ENCODE measurements at regions not wholly inside any gene's neighbourhood (a gene's known extent, or its start where the extent isn't known, plus 50 kb on each side); places are given as distances from the start of the nearest gene placed in this dataset.
"Not testable (repeated sequence)": the region's sequence is repeated elsewhere in the genome, so short reads cannot be mapped to it uniquely, and the experiment has no call there.

GRCh38 chr1:222054416-222054815 is 312.5 kb upstream of the DUSP10 start:
- no peaks in the 10 kb centered on the region for H3K36me3 ChIP-seq (ENCODE audit: insufficient read depth)
- no peaks in the 10 kb centered on the region for H4K20me1 ChIP-seq (ENCODE audit: insufficient read depth)
- no peak overlapping the region for H3K4me3 ChIP-seq (IDR thresholded peaks at IDR 0.05; ENCODE audit: insufficient read depth, low read depth, low read length)
- H3K4me2 ChIP-seq: no peak overlapping the region
- TF ChIP-seq CTCF (conservative IDR thresholded peaks at IDR 0.05; ENCODE audit: low read depth, low read length): no peak
- no peak overlapping the region for H3K27ac ChIP-seq
- H3K9ac ChIP-seq: no peak overlapping the region
- H3K27me3 ChIP-seq (ENCODE audit: insufficient read depth, low read depth): no peaks in the 10 kb centered on the region
- no peak overlapping the region for H2AFZ ChIP-seq (ENCODE audit: low read depth)
- H3K4me1 ChIP-seq (ENCODE audit: low read depth, poor library complexity, severe bottlenecking): no peaks in the 10 kb centered on the region
- no peaks in the 10 kb centered on the region for H3K79me2 ChIP-seq (ENCODE audit: insufficient read depth, low read depth)

GRCh38 chr1:222053790-222054294 is 312.0 kb upstream of the DUSP10 start:
- TF ChIP-seq CTCF (conservative IDR thresholded peaks at IDR 0.05; ENCODE audit: low read depth, low read length): no peak
- Histone ChIP-seq H3K4me1 (ENCODE audit: low read depth, poor library complexity, severe bottlenecking) (peaks cover 2% of the 10 kb centered on the region), H3K36me3 (ENCODE audit: insufficient read depth) (no peaks in the 10 kb centered on the region)

GRCh38 chr1:222051311-222051710 is 309.4 kb upstream of the DUSP10 start:
- H3K9ac ChIP-seq; H3K4me2 ChIP-seq; H2AFZ ChIP-seq (ENCODE audit: low read depth): not testable (repeated sequence)

More at GRCh38 chr1:222053790-222054294, 312.0 kb upstream of the DUSP10 start:
- H4K20me1 ChIP-seq (ENCODE audit: insufficient read depth): no peaks in the 10 kb centered on the region
- no peaks in the 10 kb centered on the region for H3K79me2 ChIP-seq (ENCODE audit: insufficient read depth, low read depth)
- H3K27me3 ChIP-seq (ENCODE audit: insufficient read depth, low read depth): no peaks in the 10 kb centered on the region
- H3K4me3 ChIP-seq (IDR thresholded peaks at IDR 0.05; ENCODE audit: insufficient read depth, low read depth, low read length): no peak overlapping the region
- no peak overlapping the region for H3K4me2 ChIP-seq
- no peak overlapping the region for H3K27ac ChIP-seq
- no peak overlapping the region for H2AFZ ChIP-seq (ENCODE audit: low read depth)
- H3K9ac ChIP-seq: no peak overlapping the region

GRCh38 chr1:222049661-222050060 is 307.8 kb upstream of the DUSP10 start:
- not testable (repeated sequence) for H3K27ac ChIP-seq; H2AFZ ChIP-seq (ENCODE audit: low read depth); H3K79me2 ChIP-seq (ENCODE audit: insufficient read depth, low read depth); H3K27me3 ChIP-seq (ENCODE audit: insufficient read depth, low read depth); H3K36me3 ChIP-seq (ENCODE audit: insufficient read depth); H3K4me3 ChIP-seq (IDR thresholded peaks at IDR 0.05; ENCODE audit: insufficient read depth, low read depth, low read length); H4K20me1 ChIP-seq (ENCODE audit: insufficient read depth); H3K4me2 ChIP-seq; H3K9ac ChIP-seq
- peaks cover 14% of the 10 kb centered on the region for H3K4me1 ChIP-seq (ENCODE audit: low read depth, poor library complexity, severe bottlenecking)

More at GRCh38 chr1:222051311-222051710, 309.4 kb upstream of the DUSP10 start:
- peaks cover 14% of the 10 kb centered on the region for H3K4me1 ChIP-seq (ENCODE audit: low read depth, poor library complexity, severe bottlenecking)
- H3K27ac ChIP-seq; H3K27me3 ChIP-seq (ENCODE audit: insufficient read depth, low read depth); H3K79me2 ChIP-seq (ENCODE audit: insufficient read depth, low read depth); H3K4me3 ChIP-seq (IDR thresholded peaks at IDR 0.05; ENCODE audit: insufficient read depth, low read depth, low read length); H3K36me3 ChIP-seq (ENCODE audit: insufficient read depth); H4K20me1 ChIP-seq (ENCODE audit: insufficient read depth): not testable (repeated sequence)

- H3K79me2 ChIP-seq (ENCODE audit: insufficient read depth, low read depth): no peaks in the 10 kb centered on the region
- TF ChIP-seq CTCF (conservative IDR thresholded peaks at IDR 0.05; ENCODE audit: low read depth, low read length): no peak
- no peak overlapping the region for H2AFZ ChIP-seq (ENCODE audit: low read depth)
- peaks cover 14% of the 10 kb centered on the region for H3K4me1 ChIP-seq (ENCODE audit: low read depth, poor library complexity, severe bottlenecking)
- no peak overlapping the region for H3K9ac ChIP-seq
- H3K36me3 ChIP-seq (ENCODE audit: insufficient read depth): no peaks in the 10 kb centered on the region
- no peaks in the 10 kb centered on the region for H3K27me3 ChIP-seq (ENCODE audit: insufficient read depth, low read depth)
- no peak overlapping the region for H3K4me3 ChIP-seq (IDR thresholded peaks at IDR 0.05; ENCODE audit: insufficient read depth, low read depth, low read length)
- peak overlapping the region; percentile 39 for H3K4me2 ChIP-seq
- H3K27ac ChIP-seq: no peak overlapping the region
- H4K20me1 ChIP-seq (ENCODE audit: insufficient read depth): no peaks in the 10 kb centered on the region
These were observed 307.3 kb upstream of the DUSP10 start for GRCh38 chr1:222049176-222049575.

All from KMS-11 (cell line).